HepG2 (cell line): ENCODE measurements at regions not wholly inside any gene's neighbourhood (a gene's known extent, or its start where the extent isn't known, plus 50 kb on each side); places are given as distances from the start of the nearest gene placed in this dataset.

Experiments used
- CREB1 ChIP-seq, 2 experiments: fragments of 450-650 bp in 1 of 2; IDR thresholded peaks; 2 replicates each; pipeline ENCODE4 v1.6.1; 2016 to 2017; ENCODE audit warnings: control low read depth in 1 of 2, mild to moderate bottlenecking in 1 of 2, missing compliant biosample characterization in 1 of 2, missing genetic modification characterization in 1 of 2
- GABPA ChIP-seq, 2 experiments: IDR thresholded peaks; 2 replicates each; pipeline ENCODE4 v1.6.1; 2011 to 2016; ENCODE audit warnings: low read depth in 2 of 2, low read length in 1 of 2, missing biosample characterization in 1 of 2, missing genetic modification characterization in 1 of 2
- JUND ChIP-seq: sonication (generic); formaldehyde crosslinking; IDR thresholded peaks from 2 replicates; pipeline ENCODE4 v1.8.0; 2022; ENCODE audit warnings: mild to moderate bottlenecking, missing genetic modification reagents
- MAX ChIP-seq: IDR thresholded peaks from 2 replicates; pipeline ENCODE4 v1.6.1; 2012; ENCODE audit warnings: inconsistent platforms
- REST ChIP-seq, 2 experiments: IDR thresholded peaks; 2 replicates each; pipeline ENCODE4 v1.6.1; 2011 to 2012; ENCODE audit warnings: low read length in 2 of 2, borderline replicate concordance in 1 of 2, low read depth in 1 of 2, mild to moderate bottlenecking in 1 of 2, moderate library complexity in 1 of 2
- TBL1XR1 ChIP-seq: fragments of 150-350 bp; IDR thresholded peaks from 2 replicates; pipeline ENCODE4 v1.6.1; 2014; ENCODE audit warnings: borderline replicate concordance, low read length; ENCODE audit not compliant: partially characterized antibody
- ZBTB7A ChIP-seq: sonication (generic); formaldehyde crosslinking; IDR thresholded peaks from 2 replicates; pipeline ENCODE4 v1.8.0; 2022; ENCODE audit warnings: mild to moderate bottlenecking, missing genetic modification reagents
- ZNF256 ChIP-seq: sonication (generic); formaldehyde crosslinking; conservative IDR thresholded peaks from 2 replicates; pipeline ENCODE4 v1.4.0; 2020; ENCODE audit warnings: missing genetic modification reagents
- ZNF460 ChIP-seq: sonication (generic); formaldehyde crosslinking; IDR thresholded peaks from 2 replicates; pipeline ENCODE4 v1.5.1; 2020; ENCODE audit warnings: missing genetic modification reagents, mild to moderate bottlenecking, borderline replicate concordance

GRCh38 chr7:68678196-68678595, 920.1 kb upstream of the AUTS2 start:
- TF ChIP-seq ZBTB7A (no peak), REST (IDR thresholded peaks at IDR 0.05; ENCODE audit: borderline replicate concordance in 1 of 2, low read depth in 1 of 2, low read length in 2 of 2) (no peak), ZNF460 (no peak), CREB1 (IDR thresholded peaks at IDR 0.05) (no peak), CREB1 (CRISPR knock-in tag; IDR thresholded peaks at IDR 0.05) (no peak), JUND (no peak), GABPA (IDR thresholded peaks at IDR 0.05; ENCODE audit: low read depth, low read length) (no peak), GABPA (CRISPR knock-in tag; IDR thresholded peaks at IDR 0.05; ENCODE audit: low read depth) (no peak), TBL1XR1 (no peak), ZNF256 (no peak), MAX (no peak)
